SU-DHL-6 (cell line): ENCODE measurements at regions not wholly inside any gene's neighbourhood (a gene's known extent, or its start where the extent isn't known, plus 50 kb on each side); places are given as distances from the start of the nearest gene placed in this dataset.

Experiments used
- H2AFZ ChIP-seq: fragments of 200-600 bp; sonication (generic); 2 replicates; pipeline ENCODE4 v1.6.1; 2014; ENCODE audit warnings: low read depth, mild to moderate bottlenecking, moderate library complexity, mixed read lengths, antibody characterized with exemption, low read length; ENCODE audit not compliant: severe bottlenecking
- H3F3A ChIP-seq: fragments of 200-600 bp; shearing (Covaris generic); 2 replicates; pipeline ENCODE4 v1.6.0; 2016; ENCODE audit warnings: antibody characterized with exemption, mild to moderate bottlenecking; ENCODE audit not compliant: insufficient read depth
- H3K27ac ChIP-seq: fragments of 200-600 bp; sonication (generic); 2 replicates; pipeline ENCODE4 v1.5.1; 2016; ENCODE audit warnings: low read depth, mild to moderate bottlenecking, low read length, moderate library complexity, mixed read lengths
- H3K27me3 ChIP-seq: fragments of 200-600 bp; sonication (generic), shearing (Covaris generic); 2 replicates; pipeline ENCODE4 v1.6.0; 2014; ENCODE audit warnings: mild to moderate bottlenecking, low read length
- H3K36me3 ChIP-seq: fragments of 200-600 bp; sonication (generic); 2 replicates; pipeline ENCODE4 v1.6.1; 2014; ENCODE audit warnings: mild to moderate bottlenecking, low read length, mixed read lengths
- H3K4me2 ChIP-seq: fragments of 300-600, 200-600 bp; shearing (Covaris generic), sonication (generic); 2 replicates; pipeline ENCODE4 v1.6.0; 2014; ENCODE audit warnings: low read length, low read depth, mild to moderate bottlenecking; ENCODE audit not compliant: poor library complexity, severe bottlenecking
- H3K4me3 ChIP-seq: fragments of 200-600 bp; sonication (generic); 2 replicates; pipeline ENCODE4 v1.5.1; 2014; ENCODE audit warnings: antibody characterized with exemption, low read length, mild to moderate bottlenecking, mixed read lengths; ENCODE audit not compliant: insufficient read depth, poor library complexity, severe bottlenecking
- H3K79me2 ChIP-seq: fragments of 200-600 bp; sonication (generic); 2 replicates; pipeline ENCODE4 v1.6.1; 2014; ENCODE audit warnings: mild to moderate bottlenecking, low read length, moderate library complexity; ENCODE audit not compliant: insufficient read depth
- H3K9ac ChIP-seq: fragments of 200-600 bp; sonication (generic); 2 replicates; pipeline ENCODE4 v1.7.0; 2014; ENCODE audit warnings: mild to moderate bottlenecking, low read length
- H3K9me2 ChIP-seq: fragments of 200-600 bp; sonication (generic); replicated peaks from 2 replicates; pipeline ENCODE4 v1.6.1; 2014; ENCODE audit warnings: low read length; ENCODE audit not compliant: insufficient read depth
- H3K9me3 ChIP-seq: fragments of 200-600 bp; sonication (generic); 2 replicates; pipeline ENCODE4 v1.6.1; 2014; ENCODE audit warnings: low read length, mixed read lengths; ENCODE audit not compliant: insufficient read depth
- H4K20me1 ChIP-seq: fragments of 200-600 bp; sonication (generic); 2 replicates; pipeline ENCODE4 v1.6.1; 2014; ENCODE audit warnings: low read depth, mild to moderate bottlenecking, antibody characterized with exemption, low read length, moderate library complexity, mixed read lengths
- EZH2phosphoT487 ChIP-seq: fragments of 200-600 bp; sonication (generic), shearing (Covaris generic); conservative IDR thresholded peaks from 2 replicates; pipeline ENCODE4 v1.6.1; 2018; ENCODE audit warnings: mild to moderate bottlenecking, antibody characterized with exemption, low read length, moderate library complexity, mixed read lengths
- TF ChIP-seq, protein P1 (sequence below): fragments of 200-600 bp; sonication (generic); IDR thresholded peaks from one replicate; pipeline ENCODE4 v1.5.1; 2017; ENCODE audit warnings: antibody characterized with exemption, mild to moderate bottlenecking, low read length, moderate library complexity; ENCODE audit not compliant: insufficient read depth, poor library complexity, severe bottlenecking

GRCh38 chr4:155535802-155536454, 130.7 kb upstream of the GUCY1A1 start:
- no peaks in the 10 kb centered on the region for H3K79me2 ChIP-seq
- H4K20me1 ChIP-seq = no peaks in the 10 kb centered on the region
- TF ChIP-seq EZH2phosphoT487 = no peak
- TF ChIP-seq, protein P1, sequence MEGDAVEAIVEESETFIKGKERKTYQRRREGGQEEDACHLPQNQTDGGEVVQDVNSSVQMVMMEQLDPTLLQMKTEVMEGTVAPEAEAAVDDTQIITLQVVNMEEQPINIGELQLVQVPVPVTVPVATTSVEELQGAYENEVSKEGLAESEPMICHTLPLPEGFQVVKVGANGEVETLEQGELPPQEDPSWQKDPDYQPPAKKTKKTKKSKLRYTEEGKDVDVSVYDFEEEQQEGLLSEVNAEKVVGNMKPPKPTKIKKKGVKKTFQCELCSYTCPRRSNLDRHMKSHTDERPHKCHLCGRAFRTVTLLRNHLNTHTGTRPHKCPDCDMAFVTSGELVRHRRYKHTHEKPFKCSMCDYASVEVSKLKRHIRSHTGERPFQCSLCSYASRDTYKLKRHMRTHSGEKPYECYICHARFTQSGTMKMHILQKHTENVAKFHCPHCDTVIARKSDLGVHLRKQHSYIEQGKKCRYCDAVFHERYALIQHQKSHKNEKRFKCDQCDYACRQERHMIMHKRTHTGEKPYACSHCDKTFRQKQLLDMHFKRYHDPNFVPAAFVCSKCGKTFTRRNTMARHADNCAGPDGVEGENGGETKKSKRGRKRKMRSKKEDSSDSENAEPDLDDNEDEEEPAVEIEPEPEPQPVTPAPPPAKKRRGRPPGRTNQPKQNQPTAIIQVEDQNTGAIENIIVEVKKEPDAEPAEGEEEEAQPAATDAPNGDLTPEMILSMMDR = no peak
- no peak overlapping the region for H3K4me3 ChIP-seq
- H3K27ac ChIP-seq = no peak overlapping the region
- H3K9me2 ChIP-seq = no peaks in the 10 kb centered on the region
- no peak overlapping the region for H3K9ac ChIP-seq
- no peaks in the 10 kb centered on the region for H3F3A ChIP-seq
- H3K9me3 ChIP-seq = no peaks in the 10 kb centered on the region
- H3K27me3 ChIP-seq = no peaks in the 10 kb centered on the region
- no peaks in the 10 kb centered on the region for H3K36me3 ChIP-seq
- H3K4me2 ChIP-seq = no peak overlapping the region
- no peak overlapping the region for H2AFZ ChIP-seq

DNA sequence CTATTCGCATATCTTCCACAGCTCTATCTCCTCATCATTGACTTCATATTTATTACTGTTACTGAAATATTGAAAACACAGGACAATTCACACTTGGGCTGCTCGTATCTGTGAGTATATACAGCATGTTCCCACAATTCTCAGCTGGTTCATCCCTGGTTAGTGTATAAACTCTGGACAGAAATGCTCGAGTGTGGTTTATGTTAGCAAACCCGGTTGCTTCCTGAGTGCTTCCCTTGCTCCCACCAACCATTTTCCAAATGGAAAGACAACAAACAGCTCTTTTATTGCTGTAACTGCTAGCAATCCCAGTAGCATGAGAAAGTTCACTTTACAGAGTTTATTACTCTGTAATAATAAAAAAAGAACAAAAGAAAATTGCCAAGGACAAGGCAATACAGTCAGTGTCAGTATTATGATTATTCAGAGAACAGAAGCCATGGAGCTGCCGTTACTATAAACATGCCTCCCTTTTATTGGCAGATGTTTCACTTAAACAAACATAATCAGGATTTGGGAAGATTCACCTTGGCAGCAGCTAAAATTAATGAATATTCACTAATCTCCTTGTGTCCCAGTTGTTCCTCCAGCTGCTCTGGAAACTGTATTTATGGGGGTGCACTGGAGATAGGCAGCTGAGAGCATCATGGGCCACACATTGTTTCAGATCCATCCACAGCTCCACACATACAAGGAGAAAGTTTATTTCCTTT, 134.1 kb upstream of the GUCY1A1 start:
- Histone ChIP-seq H4K20me1 (no peaks in the 10 kb centered on the region), H3K27me3 (no peaks in the 10 kb centered on the region), H3K9me2 (no peaks in the 10 kb centered on the region), H3F3A (no peaks in the 10 kb centered on the region), H3K79me2 (no peaks in the 10 kb centered on the region), H3K4me3 (no peak overlapping the region), H2AFZ (no peak overlapping the region), H3K9ac (no peak overlapping the region), H3K4me2 (no peak overlapping the region), H3K36me3 (no peaks in the 10 kb centered on the region), H3K9me3 (no peaks in the 10 kb centered on the region), H3K27ac (no peak overlapping the region)
- TF ChIP-seq EZH2phosphoT487 = no peak
- TF ChIP-seq, protein P1 = no peak

GRCh38 chr4:155530857-155531256, 135.8 kb upstream of the GUCY1A1 start:
- Histone ChIP-seq H4K20me1 (no peaks in the 10 kb centered on the region), H3K27ac (no peak overlapping the region), H2AFZ (no peak overlapping the region), H3K36me3 (no peaks in the 10 kb centered on the region), H3K9me3 (no peaks in the 10 kb centered on the region), H3K4me2 (no peak overlapping the region), H3K4me3 (no peak overlapping the region), H3K79me2 (no peaks in the 10 kb centered on the region), H3K9me2 (no peaks in the 10 kb centered on the region), H3K9ac (no peak overlapping the region), H3K27me3 (no peaks in the 10 kb centered on the region), H3F3A (no peaks in the 10 kb centered on the region)
- TF ChIP-seq, protein P1 = no peak
- no peak for TF ChIP-seq EZH2phosphoT487
